Erythroblast (primary cell): ENCODE measurements at regions not wholly inside any gene's neighbourhood (a gene's known extent, or its start where the extent isn't known, plus 50 kb on each side); places are given as distances from the start of the nearest gene placed in this dataset.

ENCODE experiments used
- GATA1 ChIP-seq: IDR thresholded peaks from 2 replicates; pipeline ENCODE4 v1.6.1; 2011; ENCODE audit warnings: low read depth, mild to moderate bottlenecking, control low read depth, low read length, moderate library complexity
- POLR2A ChIP-seq: IDR thresholded peaks from 2 replicates; pipeline ENCODE4 v1.6.1; 2011; ENCODE audit warnings: mild to moderate bottlenecking, low read length

GRCh38 chr2:18073601-18074000 lies 195.1 kb downstream of the KCNS3 start:
- TF ChIP-seq POLR2A, result no peak
- TF ChIP-seq GATA1, result no peak
